ENCODE measurements at regions not wholly inside any gene's neighbourhood (a gene's known extent, or its start where the extent isn't known, plus 50 kb on each side); places are given as distances from the start of the nearest gene placed in this dataset.

DNA sequence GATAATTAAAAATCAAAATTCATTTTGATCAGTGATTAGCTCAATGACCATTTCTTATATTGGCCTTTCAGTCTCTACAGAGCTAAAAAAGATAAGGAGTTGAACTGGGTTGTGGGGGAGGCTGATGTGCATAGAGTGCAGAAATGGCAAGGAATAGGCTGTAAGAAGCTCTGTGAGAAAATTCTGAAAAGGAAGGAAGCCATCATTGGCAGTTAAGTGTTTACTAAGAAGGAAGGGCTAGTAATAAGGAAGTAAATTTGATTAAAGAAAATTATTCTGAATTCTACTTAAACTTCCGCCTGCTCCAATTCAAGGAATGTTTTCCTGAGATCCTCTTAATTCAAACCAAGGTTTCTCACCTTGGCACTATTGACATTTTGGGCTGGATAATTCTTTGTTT is 187.5 kb downstream of the MZT1 start:
- no peak for TF ChIP-seq POLR2AphosphoS5 (IDR thresholded peaks at IDR 0.05; ENCODE audit: low read depth, low read length)
- no peak for TF ChIP-seq POLR2A (IDR thresholded peaks at IDR 0.05; ENCODE audit: low read depth, low read length)
- TF ChIP-seq TAF1 (IDR thresholded peaks at IDR 0.05; ENCODE audit: borderline replicate concordance, low read depth, low read length), result no peak
